Body of pancreas (tissue), 4 donors: ENCODE measurements at regions not wholly inside any gene's neighbourhood (a gene's known extent, or its start where the extent isn't known, plus 50 kb on each side); places are given as distances from the start of the nearest gene placed in this dataset.

Experiments used
- ATAC-seq: fragments of 150-250 bp; one replicate; pipeline ENCODE4 v1.9.1; 2016
- DNase-seq, 4 donors: peaks; one replicate each; pipeline ENCODE4 v3.0.0-alpha.2; 2019
- H3K27ac ChIP-seq, 4 donors: fragments of 200-600 bp; sonication (generic); 1 replicate in 3 of 4; 2 replicates in 1 of 4; pipeline versions ENCODE4 v1.5.1 to v1.6.1; 2016 to 2019; ENCODE audit warnings: mild to moderate bottlenecking in 1 of 4, mixed read lengths in 1 of 4, moderate library complexity in 1 of 4
- H3K27me3 ChIP-seq, 2 donors: fragments of 200-600 bp; sonication (generic); one replicate each; pipeline ENCODE4 v1.6.0; 2016; ENCODE audit warnings: mild to moderate bottlenecking in 1 of 2
- H3K36me3 ChIP-seq, 2 donors: fragments of 200-600 bp; sonication (generic); replicated peaks in 1 of 2; 2 replicates each; pipeline ENCODE4 v1.5.1; 2016; ENCODE audit warnings: low read depth in 2 of 2; ENCODE audit not compliant: insufficient read depth in 1 of 2
- H3K4me1 ChIP-seq: fragments of 200-600 bp; sonication (generic); one replicate; pipeline ENCODE4 v1.6.0; 2016
- H3K4me3 ChIP-seq, 2 donors: fragments of 200-600 bp; sonication (generic); 1 replicate in 1 of 2; 2 replicates in 1 of 2; pipeline ENCODE4 v1.5.1; 2016 to 2019
- H3K9me3 ChIP-seq, 3 donors: fragments of 200-600 bp; sonication (generic); 1 replicate in 2 of 3; 2 replicates in 1 of 3; pipeline ENCODE4 v1.5.1; 2016
- CTCF ChIP-seq, 7 experiments: fragments of 450-650 bp in 4 of 7; fragments of 200-600 bp in 3 of 7; sonication (generic) in 3 of 7; IDR thresholded peaks; one replicate each; pipeline ENCODE4 v1.5.1; 2016 to 2019; ENCODE audit warnings: antibody characterized with exemption in 7 of 7
- POLR2A ChIP-seq, 3 donors: fragments of 450-650 bp; IDR thresholded peaks; one replicate each; pipeline ENCODE4 v1.6.1; 2016; ENCODE audit warnings: antibody characterized with exemption in 3 of 3, mild to moderate bottlenecking in 2 of 3
- WGBS, 2 donors: methylation state at CpG; one replicate each; pipeline ENCODE4 v1.1.5; 2017; 5-methylcytosine and 5-hydroxymethylcytosine counted together
- intact Hi-C: fragments of 100-400 bp; cut with DNase I; formaldehyde crosslinking; loops from one replicate; pipeline ENCODE4 v1.15.1; 2023

- no peaks in the 10 kb centered on the region for H3K36me3 ChIP-seq
- H3K9me3 ChIP-seq, result no peaks in the 10 kb centered on the region
- no peak overlapping the region for H3K27ac ChIP-seq
- H3K4me3 ChIP-seq, result no peak overlapping the region
- TF ChIP-seq POLR2A (IDR thresholded peaks at IDR 0.05), result no peak
- TF ChIP-seq CTCF (IDR thresholded peaks at IDR 0.05), result no peak
- WGBS, 2 donors, result 47 to 72% methylated on average over 2 of the region's 2 CpGs
- intact Hi-C loops, result no loop called here
- no peaks in the 10 kb centered on the region for H3K4me1 ChIP-seq
- no peak for DNase-seq
- H3K27me3 ChIP-seq, result no peaks in the 10 kb centered on the region
- no peak for ATAC-seq
Measured at GRCh38 chr2:160835166-160835565, 325.1 kb upstream of the TANK start.

GRCh38 chr2:160836755-160837154 lies 323.5 kb upstream of the TANK start:
- Histone ChIP-seq H3K36me3 (no peaks in the 10 kb centered on the region), H3K27me3 (no peaks in the 10 kb centered on the region), H3K4me1 (no peaks in the 10 kb centered on the region), H3K27ac (no peak overlapping the region), H3K9me3 (no peaks in the 10 kb centered on the region), H3K4me3 (no peak overlapping the region)
- no peak for ATAC-seq
- 11 to 13% methylated on average over 1 of the region's 1 CpG for WGBS, 2 donors
- no peak for TF ChIP-seq POLR2A (IDR thresholded peaks at IDR 0.05)
- TF ChIP-seq CTCF (IDR thresholded peaks at IDR 0.05), result no peak
- intact Hi-C loops, result no loop called here
- no peak for DNase-seq

- Histone ChIP-seq H3K36me3 (no peaks in the 10 kb centered on the region), H3K4me1 (no peaks in the 10 kb centered on the region), H3K27ac (no peak overlapping the region), H3K4me3 (no peak overlapping the region), H3K27me3 (no peaks in the 10 kb centered on the region), H3K9me3 (no peaks in the 10 kb centered on the region)
- no peak for DNase-seq
- TF ChIP-seq POLR2A (IDR thresholded peaks at IDR 0.05) (no peak), CTCF (IDR thresholded peaks at IDR 0.05) (no peak)
- no peak for ATAC-seq
- intact Hi-C loops, result no loop called here
Measured at GRCh38 chr2:160837416-160837815, 322.8 kb upstream of the TANK start.

- H3K27ac ChIP-seq, result no peak overlapping the region
- WGBS, 2 donors, result 73 to 85% methylated on average over 1 of the region's 1 CpG
- ATAC-seq, result no peak
Measured at GRCh38 chr2:160838147-160838546, 322.1 kb upstream of the TANK start.

More at GRCh38 chr2:160838147-160838546, 322.1 kb upstream of the TANK start:
- TF ChIP-seq POLR2A (IDR thresholded peaks at IDR 0.05), result no peak
- TF ChIP-seq CTCF (IDR thresholded peaks at IDR 0.05), result no peak
- Histone ChIP-seq H3K36me3 (no peaks in the 10 kb centered on the region), H3K27me3 (no peaks in the 10 kb centered on the region), H3K4me3 (no peak overlapping the region), H3K4me1 (no peaks in the 10 kb centered on the region), H3K9me3 (peaks cover 0 to 7% (median 0%) of the 10 kb centered on the region in 3 donors)
- intact Hi-C loops, result no loop called here
- no peak for DNase-seq
